Heart left ventricle (tissue), 16 donors: ENCODE measurements at regions not wholly inside any gene's neighbourhood (a gene's known extent, or its start where the extent isn't known, plus 50 kb on each side); places are given as distances from the start of the nearest gene placed in this dataset.

ENCODE experiments used
- ATAC-seq, 4 donors: fragments of 200-7000 bp; cut with Tn5 transposase; one replicate each; pipeline ENCODE4 v1.9.1; 2020 to 2022; ENCODE audit warnings: moderate library complexity in 4 of 4, mild to moderate bottlenecking in 3 of 4, moderate number of reproducible peaks in 1 of 4
- DNase-seq, 5 donors: peaks; one replicate each; pipeline ENCODE4 v3.0.0-alpha.2; 2020
- H3K27ac ChIP-seq, 12 donors: fragments of 200-600 bp; sonication (generic) in 4 of 12; one replicate each; pipeline versions ENCODE4 v1.5.0 to v1.8.0; 2016 to 2022; ENCODE audit warnings: mild to moderate bottlenecking in 2 of 12
- H3K27me3 ChIP-seq, 9 donors: fragments of 200-600 bp; sonication (generic) in 2 of 9; one replicate each; pipeline versions ENCODE4 v1.5.1 to v1.8.0; 2016 to 2022; ENCODE audit warnings: mild to moderate bottlenecking in 3 of 9
- H3K36me3 ChIP-seq, 9 donors: fragments of 200-600 bp; sonication (generic) in 2 of 9; one replicate each; pipeline versions ENCODE4 v1.5.0 to v1.8.0; 2018 to 2022; ENCODE audit warnings: mild to moderate bottlenecking in 2 of 9
- H3K4me1 ChIP-seq, 12 donors: fragments of 200-600 bp; sonication (generic) in 4 of 12; one replicate each; pipeline versions ENCODE4 v1.5.0 to v1.8.0; 2016 to 2022; ENCODE audit warnings: mild to moderate bottlenecking in 3 of 12
- H3K4me3 ChIP-seq, 12 donors: fragments of 200-600 bp; sonication (generic) in 4 of 12; one replicate each; pipeline versions ENCODE4 v1.5.0 to v1.8.0; 2017 to 2022; ENCODE audit warnings: mild to moderate bottlenecking in 9 of 12, moderate library complexity in 4 of 12
- H3K9me3 ChIP-seq, 12 donors: fragments of 200-600 bp; sonication (generic) in 4 of 12; one replicate each; pipeline versions ENCODE4 v1.5.0 to v1.8.0; 2016 to 2022; ENCODE audit warnings: mild to moderate bottlenecking in 1 of 12
- POLR2A ChIP-seq, 2 donors: fragments of 450-650 bp; IDR thresholded peaks; one replicate each; pipeline ENCODE4 v1.6.1; 2017; ENCODE audit warnings: antibody characterized with exemption in 2 of 2, mild to moderate bottlenecking in 2 of 2, moderate library complexity in 2 of 2
- WGBS, 4 donors: extraction: QIAGEN DNeasy Blood & Tissue Kit in 2 of 4; methylation state at CpG; one replicate each; pipeline versions ENCODE4 v1.1.5 to v1.1.7; 2013 to 2018; 5-methylcytosine and 5-hydroxymethylcytosine counted together
- intact Hi-C, 10 donors: fragments of 100-400 bp; cut with DNase I; formaldehyde crosslinking; loops; one replicate each; pipeline versions ENCODE4 v1.11.1 to v1.14.2; 2022
- TF ChIP-seq, protein P1 (sequence below), 12 donors: fragments of 200-600 bp; sonication (generic) in 4 of 12; IDR thresholded peaks; one replicate each; pipeline versions ENCODE4 v1.5.0 to v1.8.0; 2018 to 2022; ENCODE audit warnings: antibody characterized with exemption in 12 of 12, mild to moderate bottlenecking in 5 of 12
- donor health status: ischemic (EF 13 %, LVEDD 7.1; RV severe dilation, severe dysfunction).
- donor health status: healthy with polysubstance abuse.
- donor health status: DM: no; HTN: yes; CAD: no.
- donor health status: DM: no; HTN: no; CAD: no.
- donor health status: ischemic (EF 25% LVEDD 6.9; RV normal size, moderate dysfunction).
- donor health status: ischemic (EF 25% LVEDD 5.7; RV mildly dilated, moderate dysfunction).
- donor health status: healthy.
- donor health status: DM: yes; HTN: yes; CAD: no.
- donor health status: ischemic (EF 35%, LVEDD 5.7; RV mildly dilated, moderate dysfunction).
- donor health status: nonischemic (EF 11% LVEDD 7.7; RV severe dilation, severe dysfunction).
- donor health status: DM: yes; HTN: yes; CAD: no.
- donor health status: PGD.
- donor health status: ischemic (EF 29% LVEDD 5.4; RV normal size, mild dysfunction).
- donor health status: nonischemic (EF 23%, LVEDD 6.1; RV moderate dilation, normal function).

DNA sequence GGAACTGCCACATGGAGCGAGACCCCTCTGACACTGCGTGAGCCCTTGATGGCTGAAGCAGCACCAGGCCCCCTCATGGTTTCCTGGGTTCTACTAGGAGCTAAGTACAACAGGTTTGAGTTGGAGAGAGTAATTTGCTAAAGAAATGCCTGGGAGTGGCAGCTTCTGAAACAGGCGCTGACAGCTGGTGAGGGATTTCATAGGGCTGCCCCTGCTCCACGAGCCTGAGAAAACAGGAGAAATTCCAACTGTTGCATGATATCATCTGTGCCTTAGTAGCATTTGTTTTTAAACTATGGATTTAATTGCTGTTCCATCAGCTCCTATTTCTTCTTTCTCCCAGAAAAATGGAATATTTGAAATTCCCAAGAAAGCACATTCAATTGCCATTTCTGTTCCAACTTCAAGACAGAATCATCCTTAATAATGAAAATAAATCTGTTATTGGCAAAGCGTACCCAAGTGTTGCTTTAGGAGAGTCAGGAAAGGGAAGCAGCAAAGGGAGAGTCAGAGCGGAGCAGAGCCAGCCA lies 78.8 kb upstream of the ANKFN1 start:
- ATAC-seq (no peak), DNase-seq (no peak)
- no peaks in the 10 kb centered on the region for H3K4me1 ChIP-seq
- H3K4me3 ChIP-seq, result no peak overlapping the region
- WGBS, 4 donors, result 56 to 61% (median 59%) methylated on average over 6 of the region's 6 CpGs
- H3K27ac ChIP-seq, result no peak overlapping the region
- H3K27me3 ChIP-seq, result no peaks in the 10 kb centered on the region
- no peak for TF ChIP-seq POLR2A (IDR thresholded peaks at IDR 0.05)
- TF ChIP-seq, protein P1, sequence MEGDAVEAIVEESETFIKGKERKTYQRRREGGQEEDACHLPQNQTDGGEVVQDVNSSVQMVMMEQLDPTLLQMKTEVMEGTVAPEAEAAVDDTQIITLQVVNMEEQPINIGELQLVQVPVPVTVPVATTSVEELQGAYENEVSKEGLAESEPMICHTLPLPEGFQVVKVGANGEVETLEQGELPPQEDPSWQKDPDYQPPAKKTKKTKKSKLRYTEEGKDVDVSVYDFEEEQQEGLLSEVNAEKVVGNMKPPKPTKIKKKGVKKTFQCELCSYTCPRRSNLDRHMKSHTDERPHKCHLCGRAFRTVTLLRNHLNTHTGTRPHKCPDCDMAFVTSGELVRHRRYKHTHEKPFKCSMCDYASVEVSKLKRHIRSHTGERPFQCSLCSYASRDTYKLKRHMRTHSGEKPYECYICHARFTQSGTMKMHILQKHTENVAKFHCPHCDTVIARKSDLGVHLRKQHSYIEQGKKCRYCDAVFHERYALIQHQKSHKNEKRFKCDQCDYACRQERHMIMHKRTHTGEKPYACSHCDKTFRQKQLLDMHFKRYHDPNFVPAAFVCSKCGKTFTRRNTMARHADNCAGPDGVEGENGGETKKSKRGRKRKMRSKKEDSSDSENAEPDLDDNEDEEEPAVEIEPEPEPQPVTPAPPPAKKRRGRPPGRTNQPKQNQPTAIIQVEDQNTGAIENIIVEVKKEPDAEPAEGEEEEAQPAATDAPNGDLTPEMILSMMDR (IDR thresholded peaks at IDR 0.05), result no peak
- no peaks in the 10 kb centered on the region for H3K36me3 ChIP-seq
- H3K9me3 ChIP-seq, result peaks cover 0 to 13% (median 0%) of the 10 kb centered on the region in 12 donors
- intact Hi-C loops, result no loop called here

GRCh38 chr17:56076980-56077379 lies 76.3 kb upstream of the ANKFN1 start:
- H3K9me3 ChIP-seq, result peaks cover 0 to 13% (median 0%) of the 10 kb centered on the region in 12 donors
- H3K27ac ChIP-seq, result no peak overlapping the region
- intact Hi-C loops, result loop anchor here in 1 of 10 donors (2.0 kb wide), 1 partner anchor 64 kb away; no protein-coding TSS in a partner anchor
- TF ChIP-seq, protein P1 (IDR thresholded peaks at IDR 0.05), result no peak
- TF ChIP-seq POLR2A (IDR thresholded peaks at IDR 0.05), result no peak
- no peak overlapping the region for H3K4me3 ChIP-seq
- peaks cover 0 to 5% (median 0%) of the 10 kb centered on the region in 9 donors for H3K27me3 ChIP-seq
- no peak for ATAC-seq
- H3K36me3 ChIP-seq, result no peaks in the 10 kb centered on the region
- no peaks in the 10 kb centered on the region for H3K4me1 ChIP-seq
- DNase-seq, result no peak

DNA sequence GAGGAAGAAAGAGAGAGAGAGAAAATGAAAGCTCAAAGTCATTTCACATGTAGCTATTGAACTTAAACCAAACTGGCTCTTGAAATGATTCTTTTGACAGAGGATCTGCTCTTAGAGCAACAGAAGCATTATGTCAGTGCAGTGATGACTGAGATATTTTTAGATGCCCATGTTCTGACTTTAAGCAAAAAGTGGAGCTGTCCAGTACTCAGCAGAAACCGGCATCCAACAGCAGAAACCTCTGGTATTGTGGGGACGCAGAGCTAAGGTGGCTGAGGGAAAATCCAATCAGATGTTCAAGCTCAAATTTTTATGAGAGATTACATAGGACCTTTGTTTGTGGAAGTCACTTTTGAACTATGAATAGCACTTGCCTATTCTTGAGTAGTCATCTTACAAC lies 69.8 kb upstream of the ANKFN1 start:
- DNase-seq (no peak), ATAC-seq (no peak)
- no peak for TF ChIP-seq POLR2A (IDR thresholded peaks at IDR 0.05)
- TF ChIP-seq, protein P1 (IDR thresholded peaks at IDR 0.05), result no peak
- peaks cover 0 to 7% (median 0%) of the 10 kb centered on the region in 12 donors for H3K9me3 ChIP-seq
- no peaks in the 10 kb centered on the region for H3K4me1 ChIP-seq
- intact Hi-C loops, result loop anchor here in 1 of 10 donors (2.0 kb wide), 1 partner anchor 13 kb away; no protein-coding TSS in a partner anchor
- no peak overlapping the region for H3K27ac ChIP-seq
- H3K4me3 ChIP-seq, result no peak overlapping the region
- H3K36me3 ChIP-seq, result no peaks in the 10 kb centered on the region
- 27 to 44% (median 36%) methylated on average over 2 of the region's 2 CpGs for WGBS, 4 donors
- H3K27me3 ChIP-seq, result peaks cover 0 to 5% (median 0%) of the 10 kb centered on the region in 9 donors

GRCh38 chr17:56085576-56086267 lies 67.6 kb upstream of the ANKFN1 start:
- WGBS, 4 donors, result 89 to 92% (median 91%) methylated on average over 3 of the region's 3 CpGs
- Histone ChIP-seq H3K4me1 (no peaks in the 10 kb centered on the region), H3K36me3 (no peaks in the 10 kb centered on the region), H3K9me3 (peaks cover 0 to 7% (median 0%) of the 10 kb centered on the region in 12 donors), H3K27me3 (peaks cover 0 to 5% (median 0%) of the 10 kb centered on the region in 9 donors), H3K27ac (no peak overlapping the region), H3K4me3 (no peak overlapping the region)
- intact Hi-C loops, result no loop called here
- no peak for ATAC-seq
- no peak for DNase-seq
- TF ChIP-seq, protein P1 (IDR thresholded peaks at IDR 0.05), result no peak
- TF ChIP-seq POLR2A (IDR thresholded peaks at IDR 0.05), result no peak
